ENCODE measurements at regions not wholly inside any gene's neighbourhood (a gene's known extent, or its start where the extent isn't known, plus 50 kb on each side); places are given as distances from the start of the nearest gene placed in this dataset.

GRCh38 chr14:101027966-101028365 lies 124.4 kb upstream of the RTL1 start:
- DNase-seq: no peak
- no peak overlapping the region for H2AK9ac ChIP-seq (replicated peaks; ENCODE audit: low read depth, low read length, poor library complexity)
- no peak overlapping the region for H4K91ac ChIP-seq (ENCODE audit: insufficient read depth, low read depth, low read length)
- no peak overlapping the region for H2BK5ac ChIP-seq (ENCODE audit: low read depth, low read length, poor library complexity, severe bottlenecking)
- BruUV-seq (replicated peaks): no TSS peak
- TF ChIP-seq RAD21 (IDR thresholded peaks at IDR 0.05; ENCODE audit: low read length) (no peak), USF2 (IDR thresholded peaks at IDR 0.05; ENCODE audit: low read depth, low read length) (no peak), MAZ (IDR thresholded peaks at IDR 0.05; ENCODE audit: borderline replicate concordance, low read depth, low read length) (no peak), CHD1 (IDR thresholded peaks at IDR 0.05; ENCODE audit: low read depth, low read length) (no peak), MAFK (IDR thresholded peaks at IDR 0.05; ENCODE audit: low read depth, low read length) (no peak), CTCF (conservative IDR thresholded peaks at IDR 0.05; ENCODE audit: low read depth, low read length) (no peak), SMC3 (IDR thresholded peaks at IDR 0.05; ENCODE audit: low read depth, low read length) (no peak), BHLHE40 (IDR thresholded peaks at IDR 0.05; ENCODE audit: low read depth, low read length) (no peak), CEBPB (IDR thresholded peaks at IDR 0.05; ENCODE audit: low read depth, low read length) (no peak), NFE2L2 (IDR thresholded peaks at IDR 0.05; ENCODE audit: low read depth, low read length) (no peak), FOS (IDR thresholded peaks at IDR 0.05; ENCODE audit: low read depth, low read length) (no peak), RFX5 (IDR thresholded peaks at IDR 0.05; ENCODE audit: low read depth, low read length) (no peak), MXI1 (IDR thresholded peaks at IDR 0.05; ENCODE audit: borderline replicate concordance, low read depth, low read length) (no peak), POLR2A (IDR thresholded peaks at IDR 0.05; ENCODE audit: low read depth, low read length) (no peak), RCOR1 (IDR thresholded peaks at IDR 0.05; ENCODE audit: insufficient replicate concordance, low read length) (no peak), ELK1 (IDR thresholded peaks at IDR 0.05; ENCODE audit: borderline replicate concordance, low read depth, low read length) (no peak)
- H3K9ac ChIP-seq (ENCODE audit: low read depth, low read length): no peak overlapping the region
- H3K18ac ChIP-seq (ENCODE audit: low read depth, low read length): no peak overlapping the region
- H2AFZ ChIP-seq (replicated peaks; ENCODE audit: low read length, poor library complexity): no peak overlapping the region
- peaks cover 17 to 69% of the 10 kb centered on the region in 2 experiments for H3K79me1 ChIP-seq (ENCODE audit: low read depth in 1 of 2, low read length in 2 of 2)
- no peak overlapping the region for H3K27ac ChIP-seq (ENCODE audit: insufficient read depth, low read length)
- no peak overlapping the region for H2BK15ac ChIP-seq (ENCODE audit: low read depth, low read length)
- H3K9me1 ChIP-seq (ENCODE audit: insufficient read depth, low read length): peaks cover 7% of the 10 kb centered on the region; the same call in 1 of the 2 replicates
- no peak overlapping the region for H2BK120ac ChIP-seq (ENCODE audit: low read depth, low read length)
- intact Hi-C loops (cut with micrococcal nuclease) (no loop called here), dilution Hi-C loops (cut with HindIII; ENCODE audit: low sequenced_read_pairs, unreplicated experiment) (no loop called here), in situ Hi-C loops (cut with MboI; ENCODE audit: low sequenced_read_pairs) (no loop called here)
- no peak overlapping the region for H2AK5ac ChIP-seq (ENCODE audit: low read depth, low read length)
- H3K4me2 ChIP-seq (ENCODE audit: low read depth, low read length): no peak overlapping the region
- no peak overlapping the region for H3K23ac ChIP-seq (ENCODE audit: low read depth, low read length)
- H3K9me3 ChIP-seq (ENCODE audit: control insufficient read depth, insufficient read depth, low read length): no peaks in the 10 kb centered on the region
- POLR2A ChIA-PET (ENCODE audit: unreplicated experiment): no interaction called here
- no peaks in the 10 kb centered on the region for H3K4me1 ChIP-seq (ENCODE audit: control insufficient read depth, insufficient read depth, low read length)
- no peak overlapping the region for H4K8ac ChIP-seq (ENCODE audit: low read depth in 2 of 2, low read length in 2 of 2)
- no peaks in the 10 kb centered on the region for H3K27me3 ChIP-seq (ENCODE audit: control insufficient read depth, insufficient read depth, low read length)
- CTCF ChIA-PET: no interaction called here
- H3K14ac ChIP-seq (replicated peaks; ENCODE audit: low read depth, low read length): no peak overlapping the region
- no peak overlapping the region for H3K4ac ChIP-seq (ENCODE audit: low read depth, low read length)
- H3K56ac ChIP-seq (ENCODE audit: extremely low read depth, insufficient read depth, low read length): no peak overlapping the region
- H3K36me3 ChIP-seq (ENCODE audit: control insufficient read depth, insufficient read depth, low read length): peaks cover 88% of the 10 kb centered on the region
- H4K20me1 ChIP-seq (ENCODE audit: insufficient read depth, low read length): peaks cover 72% of the 10 kb centered on the region
- H2BK20ac ChIP-seq (ENCODE audit: low read depth, low read length): no peak overlapping the region
- no peak overlapping the region for H4K5ac ChIP-seq (ENCODE audit: low read depth, low read length)
- 100% methylated on average over 2 of the region's 5 CpGs; no CpG with 5 or more reads in 1 of the 2 experiments for WGBS, 2 experiments (ENCODE audit: extremely low coverage in 2 of 2, insufficient read length in 1 of 2)
- H3K4me3 ChIP-seq (ENCODE audit: insufficient read depth, low read depth, low read length): no peak overlapping the region
- no peak for ATAC-seq (ENCODE audit: low read depth)
